Lower lobe of right lung (tissue), 2 donors: ENCODE measurements at regions not wholly inside any gene's neighbourhood (a gene's known extent, or its start where the extent isn't known, plus 50 kb on each side); places are given as distances from the start of the nearest gene placed in this dataset.

Experiments
- ATAC-seq, 2 donors: fragments of 200-7000 bp; cut with Tn5 transposase; one replicate each; pipeline ENCODE4 v1.9.1; 2020 to 2022; ENCODE audit warnings: mild to moderate bottlenecking in 2 of 2, moderate library complexity in 2 of 2
- DNase-seq: peaks from one replicate; pipeline ENCODE4 v3.0.0-alpha.2; 2020
- H3K27ac ChIP-seq: fragments of 200-600 bp; one replicate; pipeline ENCODE4 v1.8.0; 2022
- H3K27me3 ChIP-seq: fragments of 200-600 bp; one replicate; pipeline ENCODE4 v1.8.0; 2022; ENCODE audit warnings: low read depth
- H3K36me3 ChIP-seq: fragments of 200-600 bp; one replicate; pipeline ENCODE4 v1.8.0; 2022; ENCODE audit warnings: mild to moderate bottlenecking
- H3K4me1 ChIP-seq: fragments of 200-600 bp; one replicate; pipeline ENCODE4 v1.8.0; 2022
- H3K4me3 ChIP-seq: fragments of 200-600 bp; one replicate; pipeline ENCODE4 v1.8.0; 2022; ENCODE audit warnings: mild to moderate bottlenecking
- H3K9me3 ChIP-seq: fragments of 200-600 bp; one replicate; pipeline ENCODE4 v1.8.0; 2022
- intact Hi-C: fragments of 100-400 bp; cut with DNase I; formaldehyde crosslinking; loops from one replicate; pipeline ENCODE4 v1.11.0; 2022
- TF ChIP-seq, protein P1 (sequence below): fragments of 200-600 bp; IDR thresholded peaks from one replicate; pipeline ENCODE4 v1.8.0; 2022; ENCODE audit warnings: antibody characterized with exemption, mild to moderate bottlenecking
- donor health status: DM: no; HTN: yes; CAD: no; lungs with severe emphysema.

DNA sequence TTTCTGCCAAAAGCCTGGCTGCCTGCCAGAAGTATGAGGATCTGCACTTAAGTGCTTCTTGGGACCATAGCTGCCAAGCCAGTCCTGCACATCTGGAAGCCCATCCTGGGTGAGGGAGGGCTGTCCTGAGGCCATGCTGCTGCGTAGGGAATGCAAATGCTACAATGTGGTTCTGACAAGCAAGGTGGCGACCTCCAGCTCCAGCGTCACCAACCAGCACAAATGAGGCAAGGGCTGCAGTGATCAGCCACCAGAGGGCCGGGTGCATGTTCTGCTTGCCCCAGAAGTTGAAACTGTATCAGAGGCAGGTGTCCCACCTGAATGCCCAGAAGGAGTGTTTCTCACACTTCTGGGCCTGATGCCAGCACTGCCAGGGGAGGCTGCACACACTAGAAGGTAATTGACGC, 99.1 kb upstream of the KCNQ5 start:
- no peak overlapping the region for H3K27ac ChIP-seq
- H3K4me3 ChIP-seq, result no peak overlapping the region
- DNase-seq (no peak), ATAC-seq (no peak)
- no peaks in the 10 kb centered on the region for H3K27me3 ChIP-seq
- TF ChIP-seq, protein P1, sequence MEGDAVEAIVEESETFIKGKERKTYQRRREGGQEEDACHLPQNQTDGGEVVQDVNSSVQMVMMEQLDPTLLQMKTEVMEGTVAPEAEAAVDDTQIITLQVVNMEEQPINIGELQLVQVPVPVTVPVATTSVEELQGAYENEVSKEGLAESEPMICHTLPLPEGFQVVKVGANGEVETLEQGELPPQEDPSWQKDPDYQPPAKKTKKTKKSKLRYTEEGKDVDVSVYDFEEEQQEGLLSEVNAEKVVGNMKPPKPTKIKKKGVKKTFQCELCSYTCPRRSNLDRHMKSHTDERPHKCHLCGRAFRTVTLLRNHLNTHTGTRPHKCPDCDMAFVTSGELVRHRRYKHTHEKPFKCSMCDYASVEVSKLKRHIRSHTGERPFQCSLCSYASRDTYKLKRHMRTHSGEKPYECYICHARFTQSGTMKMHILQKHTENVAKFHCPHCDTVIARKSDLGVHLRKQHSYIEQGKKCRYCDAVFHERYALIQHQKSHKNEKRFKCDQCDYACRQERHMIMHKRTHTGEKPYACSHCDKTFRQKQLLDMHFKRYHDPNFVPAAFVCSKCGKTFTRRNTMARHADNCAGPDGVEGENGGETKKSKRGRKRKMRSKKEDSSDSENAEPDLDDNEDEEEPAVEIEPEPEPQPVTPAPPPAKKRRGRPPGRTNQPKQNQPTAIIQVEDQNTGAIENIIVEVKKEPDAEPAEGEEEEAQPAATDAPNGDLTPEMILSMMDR, result no peak
- H3K9me3 ChIP-seq, result no peaks in the 10 kb centered on the region
- intact Hi-C loops, result no loop called here
- H3K4me1 ChIP-seq, result no peaks in the 10 kb centered on the region
- H3K36me3 ChIP-seq, result no peaks in the 10 kb centered on the region

DNA sequence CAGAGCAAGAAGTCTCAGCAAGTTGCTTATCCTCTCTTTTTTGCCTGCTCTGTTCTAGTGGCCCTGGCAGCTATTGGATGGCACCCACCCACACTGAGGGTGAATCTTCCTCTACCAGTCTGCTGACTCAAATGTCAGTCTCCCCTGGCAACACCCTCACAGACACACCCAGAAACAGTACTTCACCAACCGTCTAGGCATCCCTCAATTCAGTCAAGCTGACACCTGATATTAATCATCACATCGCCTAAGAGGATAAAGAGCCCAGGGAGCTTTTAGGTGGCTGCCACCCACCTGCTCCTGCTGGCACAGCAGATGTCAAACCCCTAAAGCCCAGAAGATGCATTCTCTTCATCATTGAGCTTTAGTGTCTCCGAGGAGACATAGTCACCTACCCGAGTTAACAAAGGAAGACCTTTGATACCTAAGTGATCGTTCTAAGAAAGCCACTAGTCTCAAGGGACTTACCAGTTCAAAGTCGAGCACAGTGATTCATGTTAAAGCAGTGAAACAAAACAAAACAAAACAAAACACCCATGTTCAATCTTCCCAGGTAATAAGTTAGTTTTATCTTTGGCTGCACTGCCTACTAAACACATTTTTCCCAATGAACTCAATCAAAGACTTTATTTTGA, 97.7 kb upstream of the KCNQ5 start:
- intact Hi-C loops, result no loop called here

DNA sequence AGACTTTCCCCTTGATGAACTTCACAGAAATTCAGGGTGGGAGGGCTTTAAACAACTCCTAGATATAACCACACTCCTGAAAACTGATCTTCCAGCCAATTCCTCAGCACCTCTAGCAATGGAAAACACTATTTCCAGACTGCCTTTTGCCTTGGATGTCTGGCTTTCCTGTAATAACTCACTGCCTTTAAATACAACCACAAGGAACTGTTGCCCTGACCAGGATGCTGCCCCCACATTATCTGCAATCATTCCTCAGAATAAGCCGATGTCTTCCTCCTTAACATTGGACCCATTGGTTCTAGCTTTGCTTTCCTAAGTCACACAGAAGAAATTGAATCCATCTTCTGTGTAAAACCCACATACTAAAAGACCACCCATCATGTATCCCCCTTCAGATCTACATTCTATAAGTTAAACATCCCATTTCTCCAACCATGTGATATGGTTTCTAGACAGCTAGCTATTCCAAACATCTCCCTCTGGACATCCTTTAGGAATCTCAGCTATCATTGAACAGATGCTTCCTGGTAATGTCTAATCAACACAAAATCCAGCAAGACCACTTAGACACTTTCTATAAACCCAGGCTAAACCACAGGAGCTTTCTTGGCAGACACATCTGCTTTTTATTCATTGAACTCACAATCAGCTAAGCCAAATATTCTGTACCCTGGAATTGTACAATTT, 95.9 kb upstream of the KCNQ5 start:
- Histone ChIP-seq H3K4me1 (no peaks in the 10 kb centered on the region), H3K9me3 (no peaks in the 10 kb centered on the region), H3K36me3 (no peaks in the 10 kb centered on the region), H3K27ac (no peak overlapping the region), H3K27me3 (no peaks in the 10 kb centered on the region), H3K4me3 (no peak overlapping the region)
- DNase-seq (no peak), ATAC-seq (no peak)
- intact Hi-C loops, result no loop called here
- TF ChIP-seq, protein P1, result no peak

More for the DNA sequence above, 97.7 kb upstream of the KCNQ5 start:
- H3K9me3 ChIP-seq, result no peaks in the 10 kb centered on the region
- TF ChIP-seq, protein P1, result no peak
- H3K36me3 ChIP-seq, result no peaks in the 10 kb centered on the region
- no peaks in the 10 kb centered on the region for H3K27me3 ChIP-seq
- ATAC-seq, result no peak
- H3K4me3 ChIP-seq, result no peak overlapping the region
- no peaks in the 10 kb centered on the region for H3K4me1 ChIP-seq
- no peak for DNase-seq
- H3K27ac ChIP-seq, result no peak overlapping the region

DNA sequence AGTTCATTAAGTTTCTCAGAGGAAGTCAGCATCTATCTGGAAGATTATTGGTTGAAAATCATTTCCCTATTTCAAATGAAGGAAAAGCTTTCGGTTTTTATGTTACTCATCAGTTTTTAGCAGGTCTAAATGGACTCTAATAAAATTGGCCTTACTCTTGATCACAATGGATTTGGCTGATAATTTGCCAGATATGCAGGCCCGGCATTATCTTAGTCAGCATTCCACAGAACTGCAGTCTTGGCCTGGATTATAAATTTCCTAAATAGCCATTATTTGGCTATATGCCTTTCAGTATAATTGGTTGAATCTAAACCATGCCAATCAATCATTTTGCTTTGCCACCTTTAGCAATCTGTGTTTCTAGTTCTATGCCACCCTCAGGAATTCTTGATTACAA, 91.7 kb upstream of the KCNQ5 start:
- intact Hi-C loops, result no loop called here
- no peak overlapping the region for H3K27ac ChIP-seq
- H3K9me3 ChIP-seq, result no peaks in the 10 kb centered on the region
- TF ChIP-seq, protein P1, result no peak
- H3K27me3 ChIP-seq, result no peaks in the 10 kb centered on the region
- no peaks in the 10 kb centered on the region for H3K4me1 ChIP-seq
- no peaks in the 10 kb centered on the region for H3K36me3 ChIP-seq
- DNase-seq (no peak), ATAC-seq (no peak)
- H3K4me3 ChIP-seq, result no peak overlapping the region

DNA sequence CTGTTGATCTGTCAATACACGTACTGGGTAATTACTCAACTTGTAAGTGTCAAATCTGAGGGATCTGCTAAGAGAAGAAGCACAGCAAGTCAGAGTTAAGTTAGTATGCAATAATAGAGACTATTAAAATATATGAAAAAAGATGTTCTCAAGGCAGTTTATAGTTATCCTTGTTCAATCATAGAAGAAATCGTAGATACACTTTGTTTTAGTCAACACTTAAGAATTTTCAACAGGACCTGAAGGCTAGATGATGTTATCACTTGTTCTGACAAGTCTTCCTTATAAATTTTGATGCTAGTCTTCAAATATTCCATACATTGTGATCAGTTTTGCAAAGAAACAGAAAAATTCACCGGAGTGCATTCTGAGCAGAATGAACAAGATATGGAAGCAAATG, 91.1 kb upstream of the KCNQ5 start:
- DNase-seq, result no peak
- intact Hi-C loops, result no loop called here
- H3K27ac ChIP-seq, result no peak overlapping the region
- H3K4me3 ChIP-seq, result no peak overlapping the region
- no peaks in the 10 kb centered on the region for H3K4me1 ChIP-seq
- H3K9me3 ChIP-seq, result no peaks in the 10 kb centered on the region
- ATAC-seq, result no peak
- TF ChIP-seq, protein P1, result no peak
- H3K36me3 ChIP-seq, result no peaks in the 10 kb centered on the region
- no peaks in the 10 kb centered on the region for H3K27me3 ChIP-seq
